NCI-H82 (cell line): ENCODE measurements at regions not wholly inside any gene's neighbourhood (a gene's known extent, or its start where the extent isn't known, plus 50 kb on each side); places are given as distances from the start of the nearest gene placed in this dataset.
A peak's percentile ranks its signal among the peaks of the same experiment; 100 is the strongest.
"Not testable (repeated sequence)": the region's sequence is repeated elsewhere in the genome, so short reads cannot be mapped to it uniquely, and the experiment has no call there.

Source experiments
- DNase-seq: peaks from one replicate; lab custom pipeline; 2025; lab: John Stamatoyannopoulos, UW

DNA sequence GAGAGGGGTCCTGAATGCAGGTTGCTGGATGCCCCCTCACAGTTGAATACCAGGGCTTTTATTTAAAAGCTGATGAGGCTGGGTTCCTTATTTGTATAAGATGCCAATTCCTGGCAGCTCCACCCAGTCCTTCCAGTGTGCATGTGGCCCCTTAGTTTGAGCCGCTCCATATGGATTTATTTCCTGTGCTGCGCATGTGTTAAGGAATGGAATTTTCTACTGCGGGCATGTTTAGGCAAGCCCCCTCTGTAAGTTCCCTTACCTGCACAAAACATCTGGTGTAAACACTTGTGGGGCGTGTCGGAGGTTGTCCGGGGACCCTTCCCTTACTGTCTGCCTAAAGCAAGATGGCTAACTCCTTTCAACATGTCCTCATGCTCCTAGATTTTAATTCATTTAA is 1901.4 kb downstream of the KHDRBS2 start:
- not testable (repeated sequence) for DNase-seq

DNA sequence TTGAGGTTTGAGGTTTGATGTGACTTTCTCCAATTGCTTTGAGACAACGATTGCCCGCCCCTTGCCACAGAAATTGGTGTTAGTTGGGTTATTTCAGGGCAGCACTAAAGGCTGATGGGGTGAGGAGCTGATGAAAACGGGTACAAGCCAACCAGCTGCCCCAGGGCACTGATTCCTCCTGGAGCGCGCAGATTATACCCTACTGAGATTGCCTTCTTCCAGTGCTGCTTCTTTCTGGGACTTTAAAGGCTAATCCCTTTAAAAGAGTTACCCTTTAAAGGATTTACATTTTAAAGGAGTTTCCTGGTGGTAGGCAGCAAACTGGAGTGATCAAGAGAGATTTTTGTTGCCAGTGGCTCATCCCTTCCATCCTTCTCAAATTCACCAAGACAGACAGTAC is 1903.3 kb downstream of the KHDRBS2 start:
- peak; percentile 50 for DNase-seq

- DNase-seq = not testable (repeated sequence)
These were observed 1911.9 kb downstream of the KHDRBS2 start for GRCh38 chr6:60374078-60374477.

GRCh38 chr6:60367800-60368199 is 1918.2 kb downstream of the KHDRBS2 start:
- not testable (repeated sequence) for DNase-seq

DNA sequence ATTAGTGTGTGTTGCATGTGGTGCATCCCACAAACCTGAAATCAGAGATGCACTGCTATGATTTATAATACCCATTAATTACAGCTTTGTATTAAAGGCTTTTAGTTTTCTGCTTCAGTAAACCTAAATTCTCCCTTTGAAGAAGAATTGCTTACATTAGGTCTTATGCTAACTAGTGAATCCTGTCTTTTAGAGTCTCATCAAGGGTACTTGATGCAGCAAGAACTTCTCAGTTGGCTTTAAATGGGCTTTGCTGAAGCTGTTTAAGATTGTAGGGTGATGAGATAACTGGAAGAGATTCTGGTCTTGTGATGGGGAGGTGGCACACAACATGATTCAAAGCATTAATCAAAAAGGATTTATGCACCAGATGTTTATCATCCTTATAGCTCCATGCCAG is 1920.1 kb downstream of the KHDRBS2 start:
- DNase-seq = not testable (repeated sequence)

DNA sequence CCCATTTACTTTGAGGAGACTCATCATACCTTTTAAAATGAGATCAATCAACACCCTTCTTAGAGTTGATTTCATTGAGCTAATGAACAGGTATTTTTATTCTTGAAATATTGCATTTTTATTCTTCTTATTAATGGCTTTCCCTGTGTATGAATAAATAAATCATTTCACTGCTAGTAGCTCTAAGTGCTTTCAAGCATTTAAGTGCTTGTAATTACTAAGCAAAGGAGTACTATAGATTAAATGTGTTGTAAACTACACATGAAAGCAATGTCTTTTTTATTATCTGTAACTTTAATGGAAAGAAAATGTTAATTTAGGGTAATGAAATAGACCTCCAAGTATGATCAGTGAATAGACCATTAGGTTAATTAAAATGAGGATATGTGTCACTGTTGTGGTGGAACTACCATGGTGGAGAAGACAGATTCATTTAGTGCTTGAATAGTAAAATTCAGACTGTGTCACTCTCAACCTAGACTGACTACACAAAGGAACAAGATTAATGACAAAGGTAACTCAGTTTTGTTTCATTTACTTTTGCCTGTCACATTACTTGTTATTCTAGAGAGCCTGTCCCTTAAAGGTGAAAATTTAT is 1943.5 kb downstream of the KHDRBS2 start:
- DNase-seq = not testable (repeated sequence)

DNA sequence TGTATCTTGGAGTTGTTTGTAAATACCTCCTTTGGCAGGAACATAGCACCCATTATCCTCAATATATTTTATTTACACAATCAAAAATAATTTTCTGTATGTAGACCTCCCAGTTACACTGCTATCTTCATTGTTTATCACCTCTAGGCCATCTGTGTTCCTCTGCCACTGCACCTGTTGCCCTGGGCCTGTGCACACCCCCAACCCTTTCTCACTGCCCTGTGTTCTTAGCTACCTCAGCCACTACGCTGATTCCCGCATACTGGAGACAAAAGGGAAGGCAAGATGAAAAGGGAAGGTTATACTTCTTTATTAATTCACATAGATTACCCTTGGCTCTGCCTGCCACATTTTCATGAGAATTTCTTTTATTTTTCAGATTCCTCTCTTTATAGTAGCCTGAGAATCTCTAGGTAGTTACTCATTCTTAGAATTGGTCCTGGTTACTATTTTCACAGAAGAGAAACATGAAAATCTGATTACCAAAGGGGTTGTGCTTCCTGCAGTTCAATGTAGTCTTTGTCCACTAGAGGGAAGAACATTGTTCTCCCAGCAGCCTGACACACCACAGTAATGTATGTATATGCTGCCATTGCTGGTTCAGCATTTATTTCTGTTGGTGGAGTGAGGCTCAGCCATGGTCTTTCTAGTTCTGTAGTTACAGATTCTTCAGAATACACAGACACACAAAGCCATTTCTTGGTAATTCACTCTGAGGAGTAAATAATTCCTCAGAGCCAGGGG is 1947.5 kb downstream of the KHDRBS2 start:
- peak; percentile 3 for DNase-seq

- not testable (repeated sequence) for DNase-seq
These were observed 1950.9 kb downstream of the KHDRBS2 start for GRCh38 chr6:60335124-60335523.

DNA sequence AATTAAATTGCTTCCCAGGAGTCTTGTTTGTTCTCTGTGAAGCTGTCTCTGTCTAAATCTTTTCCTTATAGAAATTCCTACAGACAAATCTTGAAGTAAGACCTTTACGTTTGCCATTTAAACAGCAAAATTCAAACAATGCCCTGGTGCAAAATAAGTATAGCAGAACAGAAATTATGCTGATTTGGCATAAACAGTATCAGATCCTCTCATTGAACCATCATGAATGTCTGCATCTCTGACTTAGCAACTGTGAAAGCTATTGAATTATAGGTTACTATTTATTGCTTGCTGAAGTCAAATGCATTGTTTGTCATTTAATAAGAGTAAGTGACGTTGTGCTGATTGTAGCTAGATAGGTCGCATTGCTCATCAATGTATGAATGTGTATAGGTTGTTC is 1952.3 kb downstream of the KHDRBS2 start:
- not testable (repeated sequence) for DNase-seq

DNA sequence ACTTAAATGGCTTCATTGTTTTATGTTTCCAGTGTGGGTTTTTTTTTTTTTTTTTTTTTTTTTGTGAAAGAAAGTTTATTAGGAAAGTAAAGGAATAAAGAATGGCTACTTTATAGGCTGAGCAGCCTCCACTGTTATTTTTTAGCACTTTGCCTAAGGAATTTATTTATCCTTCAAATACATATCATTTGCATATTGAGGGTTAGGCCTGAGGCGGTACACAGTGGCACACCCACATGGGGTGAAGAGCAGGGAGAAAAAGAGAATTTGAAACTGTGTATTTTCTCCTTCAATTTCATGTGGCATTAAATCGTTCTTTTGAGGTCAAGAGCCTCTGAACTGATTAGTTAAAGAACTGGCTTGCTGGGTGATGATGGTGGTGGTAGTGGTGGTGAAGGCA is 1977.1 kb downstream of the KHDRBS2 start:
- DNase-seq = not testable (repeated sequence)
